HepG2 (cell line): ENCODE measurements at regions not wholly inside any gene's neighbourhood (a gene's known extent, or its start where the extent isn't known, plus 50 kb on each side); places are given as distances from the start of the nearest gene placed in this dataset.

ENCODE experiments used
- CHD4 ChIP-seq: fragments of 200-600 bp; sonication (generic); IDR thresholded peaks from 2 replicates; pipeline ENCODE4 v1.7.0; 2017; ENCODE audit warnings: mild to moderate bottlenecking, low read length, borderline replicate concordance
- NCOR1 ChIP-seq: fragments of 200-600 bp; sonication (generic); IDR thresholded peaks from 2 replicates; pipeline ENCODE4 v1.7.0; 2017; ENCODE audit warnings: antibody characterized with exemption, low read length, borderline replicate concordance
- NFE2L1 ChIP-seq: sonication (generic); formaldehyde crosslinking; IDR thresholded peaks from 2 replicates; pipeline ENCODE4 v1.4.0; 2020; ENCODE audit warnings: missing genetic modification reagents, mild to moderate bottlenecking, borderline replicate concordance
- PAX8 ChIP-seq: sonication (generic); formaldehyde crosslinking; IDR thresholded peaks from 2 replicates; pipeline ENCODE4 v1.8.0; 2022; ENCODE audit warnings: mild to moderate bottlenecking, missing genetic modification reagents, borderline replicate concordance
- POLR2AphosphoS5 ChIP-seq: IDR thresholded peaks from 2 replicates; pipeline ENCODE4 v1.6.1; 2012; ENCODE audit warnings: low read depth, low read length
- RNF2 ChIP-seq: fragments of 450-650 bp; conservative IDR thresholded peaks from 2 replicates; pipeline ENCODE4 v1.6.1; 2016; ENCODE audit warnings: low read depth
- SOX6 ChIP-seq, 2 experiments: fragments of 450-650 bp in 1 of 2; sonication (generic) in 1 of 2; formaldehyde crosslinking in 1 of 2; IDR thresholded peaks; 2 replicates each; pipeline versions ENCODE4 v1.4.0 to v1.6.1; 2017 to 2020; ENCODE audit warnings: antibody characterized with exemption in 1 of 2, mild to moderate bottlenecking in 1 of 2, missing genetic modification reagents in 1 of 2
- ZBTB21 ChIP-seq: sonication (generic); formaldehyde crosslinking; IDR thresholded peaks from 2 replicates; pipeline ENCODE4 v1.4.0; 2020; ENCODE audit warnings: missing genetic modification reagents
- ZNF20 ChIP-seq: sonication (generic); formaldehyde crosslinking; IDR thresholded peaks from 2 replicates; pipeline ENCODE4 v1.4.0; 2020; ENCODE audit warnings: mild to moderate bottlenecking, moderate library complexity, missing genetic modification reagents
- TF ChIP-seq, protein P1 (sequence below): sonication (generic); formaldehyde crosslinking; IDR thresholded peaks from 2 replicates; pipeline ENCODE4 v1.5.0; 2020; ENCODE audit warnings: mild to moderate bottlenecking, missing genetic modification reagents, moderate library complexity
- TF ChIP-seq, protein P2 (sequence below): sonication (generic); formaldehyde crosslinking; conservative IDR thresholded peaks from 2 replicates; pipeline ENCODE4 v1.4.0; 2020; ENCODE audit warnings: missing genetic modification reagents
- TF ChIP-seq, protein P3 (sequence below): sonication (generic); formaldehyde crosslinking; IDR thresholded peaks from 2 replicates; pipeline ENCODE4 v1.4.0; 2020; ENCODE audit warnings: missing genetic modification reagents, borderline replicate concordance
- TF ChIP-seq, protein P4 (sequence below): IDR thresholded peaks from 2 replicates; pipeline ENCODE4 v1.6.1; 2012; ENCODE audit warnings: inconsistent platforms

DNA sequence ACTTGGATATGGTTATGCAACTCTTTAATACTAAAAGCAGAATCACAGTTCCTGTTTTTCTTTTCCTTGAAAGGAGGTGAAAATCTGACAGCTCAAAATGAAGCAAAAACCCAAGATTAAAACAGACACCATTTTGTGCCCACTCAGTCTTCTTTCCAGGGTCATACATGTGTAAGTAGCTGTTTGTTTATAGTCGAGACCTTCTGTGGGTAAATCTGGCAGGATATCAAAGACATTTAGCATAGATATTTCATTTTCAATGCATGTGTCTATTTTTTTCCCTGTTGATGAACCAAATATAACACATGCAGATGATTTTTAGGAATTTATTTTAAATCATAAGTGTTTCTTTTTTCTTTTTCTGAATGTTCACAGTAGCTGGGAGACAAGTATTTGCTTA lies 398.8 kb downstream of the FOXG1 start:
- no peak for TF ChIP-seq NFE2L1
- no peak for TF ChIP-seq RNF2
- no peak for TF ChIP-seq ZNF20 (CRISPR knock-in tag)
- TF ChIP-seq, protein P1, sequence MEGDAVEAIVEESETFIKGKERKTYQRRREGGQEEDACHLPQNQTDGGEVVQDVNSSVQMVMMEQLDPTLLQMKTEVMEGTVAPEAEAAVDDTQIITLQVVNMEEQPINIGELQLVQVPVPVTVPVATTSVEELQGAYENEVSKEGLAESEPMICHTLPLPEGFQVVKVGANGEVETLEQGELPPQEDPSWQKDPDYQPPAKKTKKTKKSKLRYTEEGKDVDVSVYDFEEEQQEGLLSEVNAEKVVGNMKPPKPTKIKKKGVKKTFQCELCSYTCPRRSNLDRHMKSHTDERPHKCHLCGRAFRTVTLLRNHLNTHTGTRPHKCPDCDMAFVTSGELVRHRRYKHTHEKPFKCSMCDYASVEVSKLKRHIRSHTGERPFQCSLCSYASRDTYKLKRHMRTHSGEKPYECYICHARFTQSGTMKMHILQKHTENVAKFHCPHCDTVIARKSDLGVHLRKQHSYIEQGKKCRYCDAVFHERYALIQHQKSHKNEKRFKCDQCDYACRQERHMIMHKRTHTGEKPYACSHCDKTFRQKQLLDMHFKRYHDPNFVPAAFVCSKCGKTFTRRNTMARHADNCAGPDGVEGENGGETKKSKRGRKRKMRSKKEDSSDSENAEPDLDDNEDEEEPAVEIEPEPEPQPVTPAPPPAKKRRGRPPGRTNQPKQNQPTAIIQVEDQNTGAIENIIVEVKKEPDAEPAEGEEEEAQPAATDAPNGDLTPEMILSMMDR, result no peak
- TF ChIP-seq PAX8 (CRISPR knock-in tag), result no peak
- TF ChIP-seq POLR2AphosphoS5, result no peak
- no peak for TF ChIP-seq ZBTB21
- TF ChIP-seq, protein P2, sequence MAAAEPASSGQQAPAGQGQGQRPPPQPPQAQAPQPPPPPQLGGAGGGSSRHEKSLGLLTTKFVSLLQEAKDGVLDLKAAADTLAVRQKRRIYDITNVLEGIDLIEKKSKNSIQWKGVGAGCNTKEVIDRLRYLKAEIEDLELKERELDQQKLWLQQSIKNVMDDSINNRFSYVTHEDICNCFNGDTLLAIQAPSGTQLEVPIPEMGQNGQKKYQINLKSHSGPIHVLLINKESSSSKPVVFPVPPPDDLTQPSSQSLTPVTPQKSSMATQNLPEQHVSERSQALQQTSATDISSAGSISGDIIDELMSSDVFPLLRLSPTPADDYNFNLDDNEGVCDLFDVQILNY (CRISPR knock-in tag), result no peak
- TF ChIP-seq, protein P3, sequence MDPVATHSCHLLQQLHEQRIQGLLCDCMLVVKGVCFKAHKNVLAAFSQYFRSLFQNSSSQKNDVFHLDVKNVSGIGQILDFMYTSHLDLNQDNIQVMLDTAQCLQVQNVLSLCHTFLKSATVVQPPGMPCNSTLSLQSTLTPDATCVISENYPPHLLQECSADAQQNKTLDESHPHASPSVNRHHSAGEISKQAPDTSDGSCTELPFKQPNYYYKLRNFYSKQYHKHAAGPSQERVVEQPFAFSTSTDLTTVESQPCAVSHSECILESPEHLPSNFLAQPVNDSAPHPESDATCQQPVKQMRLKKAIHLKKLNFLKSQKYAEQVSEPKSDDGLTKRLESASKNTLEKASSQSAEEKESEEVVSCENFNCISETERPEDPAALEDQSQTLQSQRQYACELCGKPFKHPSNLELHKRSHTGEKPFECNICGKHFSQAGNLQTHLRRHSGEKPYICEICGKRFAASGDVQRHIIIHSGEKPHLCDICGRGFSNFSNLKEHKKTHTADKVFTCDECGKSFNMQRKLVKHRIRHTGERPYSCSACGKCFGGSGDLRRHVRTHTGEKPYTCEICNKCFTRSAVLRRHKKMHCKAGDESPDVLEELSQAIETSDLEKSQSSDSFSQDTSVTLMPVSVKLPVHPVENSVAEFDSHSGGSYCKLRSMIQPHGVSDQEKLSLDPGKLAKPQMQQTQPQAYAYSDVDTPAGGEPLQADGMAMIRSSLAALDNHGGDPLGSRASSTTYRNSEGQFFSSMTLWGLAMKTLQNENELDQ, result no peak
- TF ChIP-seq CHD4, result no peak
- TF ChIP-seq NCOR1, result no peak
- no peak for TF ChIP-seq SOX6 (IDR thresholded peaks at IDR 0.05)
- no peak for TF ChIP-seq SOX6 (CRISPR knock-in tag; IDR thresholded peaks at IDR 0.05)
- TF ChIP-seq, protein P4, sequence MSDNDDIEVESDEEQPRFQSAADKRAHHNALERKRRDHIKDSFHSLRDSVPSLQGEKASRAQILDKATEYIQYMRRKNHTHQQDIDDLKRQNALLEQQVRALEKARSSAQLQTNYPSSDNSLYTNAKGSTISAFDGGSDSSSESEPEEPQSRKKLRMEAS, result no peak
